ENCODE measurements at regions not wholly inside any gene's neighbourhood (a gene's known extent, or its start where the extent isn't known, plus 50 kb on each side); places are given as distances from the start of the nearest gene placed in this dataset.

DNA sequence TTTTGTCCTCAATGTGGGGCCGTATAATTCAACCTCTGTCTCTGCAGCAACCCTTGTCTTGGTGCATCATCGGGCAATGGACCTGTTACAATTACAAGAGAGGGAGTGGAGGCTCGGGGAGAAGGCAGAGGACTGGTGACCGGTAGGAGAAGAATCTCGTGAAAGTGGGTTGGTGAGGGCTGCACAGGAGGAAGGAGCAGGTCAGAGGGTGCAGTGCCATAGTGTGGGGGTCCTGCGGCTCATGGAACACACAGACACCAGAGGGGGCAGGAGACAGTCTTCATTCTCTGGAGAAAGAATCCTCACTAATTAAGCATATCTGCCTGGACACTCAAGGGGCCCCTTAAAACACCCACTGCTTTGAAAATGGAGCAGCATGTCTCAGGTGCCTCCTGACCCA, 174.7 kb upstream of the B3GAT1 start:
- intact Hi-C loops (cut with micrococcal nuclease): no loop called here
- H3K9me3 Mint-ChIP-seq (ENCODE audit: unreplicated experiment): peaks cover 14% of the 10 kb centered on the region
- no TSS peak for BruUV-seq (replicated peaks)
- no peak overlapping the region for H3K27ac Mint-ChIP-seq (ENCODE audit: low read depth, unreplicated experiment)
- TF ChIP-seq, protein P1, sequence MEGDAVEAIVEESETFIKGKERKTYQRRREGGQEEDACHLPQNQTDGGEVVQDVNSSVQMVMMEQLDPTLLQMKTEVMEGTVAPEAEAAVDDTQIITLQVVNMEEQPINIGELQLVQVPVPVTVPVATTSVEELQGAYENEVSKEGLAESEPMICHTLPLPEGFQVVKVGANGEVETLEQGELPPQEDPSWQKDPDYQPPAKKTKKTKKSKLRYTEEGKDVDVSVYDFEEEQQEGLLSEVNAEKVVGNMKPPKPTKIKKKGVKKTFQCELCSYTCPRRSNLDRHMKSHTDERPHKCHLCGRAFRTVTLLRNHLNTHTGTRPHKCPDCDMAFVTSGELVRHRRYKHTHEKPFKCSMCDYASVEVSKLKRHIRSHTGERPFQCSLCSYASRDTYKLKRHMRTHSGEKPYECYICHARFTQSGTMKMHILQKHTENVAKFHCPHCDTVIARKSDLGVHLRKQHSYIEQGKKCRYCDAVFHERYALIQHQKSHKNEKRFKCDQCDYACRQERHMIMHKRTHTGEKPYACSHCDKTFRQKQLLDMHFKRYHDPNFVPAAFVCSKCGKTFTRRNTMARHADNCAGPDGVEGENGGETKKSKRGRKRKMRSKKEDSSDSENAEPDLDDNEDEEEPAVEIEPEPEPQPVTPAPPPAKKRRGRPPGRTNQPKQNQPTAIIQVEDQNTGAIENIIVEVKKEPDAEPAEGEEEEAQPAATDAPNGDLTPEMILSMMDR (IDR thresholded peaks at IDR 0.05; ENCODE audit: unreplicated experiment): no peak
- no peaks in the 10 kb centered on the region for H3K27me3 Mint-ChIP-seq (ENCODE audit: insufficient read depth, unreplicated experiment)
- DNase-seq (ENCODE audit: unreplicated experiment): no peak
- CTCF ChIA-PET: no interaction called here
- H3K4me3 Mint-ChIP-seq (ENCODE audit: unreplicated experiment): no peak overlapping the region
- POLR2A ChIA-PET: no interaction called here
- no peaks in the 10 kb centered on the region for H3K4me1 Mint-ChIP-seq (ENCODE audit: insufficient read depth, unreplicated experiment)
- no peaks in the 10 kb centered on the region for H3K36me3 Mint-ChIP-seq (ENCODE audit: insufficient read depth, unreplicated experiment)

DNA sequence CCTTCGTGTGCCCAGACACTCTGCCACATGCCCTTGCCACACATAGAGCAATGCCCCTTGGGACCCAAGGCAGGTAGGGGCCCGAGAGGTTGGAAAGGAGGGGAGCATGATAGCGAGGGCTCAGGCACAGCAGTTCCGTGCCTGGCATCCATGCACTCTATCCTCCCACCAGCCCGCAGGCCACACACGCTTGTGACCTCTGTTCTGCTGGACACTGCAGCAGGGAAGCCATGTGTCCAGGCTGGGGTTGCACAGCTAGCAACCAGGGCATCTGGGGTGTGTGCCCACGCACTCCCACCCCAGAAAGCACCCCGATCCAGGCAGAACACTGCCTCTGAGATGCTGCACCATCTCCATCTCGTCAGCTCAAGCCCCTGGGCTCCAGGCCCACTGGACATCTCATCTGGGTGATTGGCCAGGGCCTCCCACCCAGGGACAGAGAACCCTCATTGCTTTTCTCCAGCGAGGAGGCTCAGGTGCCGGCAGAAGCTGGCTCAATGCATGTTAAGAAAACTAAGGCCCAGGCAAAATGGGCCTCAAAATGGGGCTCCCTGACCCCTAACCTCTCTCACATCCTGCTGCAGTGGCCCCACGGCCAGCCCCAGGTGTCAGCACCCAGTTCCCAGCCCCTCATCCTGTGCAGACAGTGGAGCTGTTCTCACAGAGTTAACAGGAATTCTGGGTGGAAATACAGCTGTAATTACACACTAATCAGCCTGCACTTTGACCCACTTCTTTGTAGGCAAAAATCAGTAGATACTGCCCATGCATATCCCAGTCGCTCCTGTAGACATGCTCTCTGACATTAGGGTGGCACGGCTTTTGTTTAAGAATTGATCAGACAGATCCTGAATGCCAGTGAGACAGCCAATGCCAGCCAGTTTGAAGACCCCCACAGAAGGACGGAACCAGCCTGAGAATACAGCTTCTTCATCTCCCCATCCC, 173.9 kb upstream of the B3GAT1 start:
- no peaks in the 10 kb centered on the region for H3K27me3 Mint-ChIP-seq (ENCODE audit: insufficient read depth, unreplicated experiment)
- intact Hi-C loops (cut with micrococcal nuclease): no loop called here
- TF ChIP-seq, protein P1 (IDR thresholded peaks at IDR 0.05; ENCODE audit: unreplicated experiment): no peak
- H3K9me3 Mint-ChIP-seq (ENCODE audit: unreplicated experiment): peaks cover 14% of the 10 kb centered on the region
- DNase-seq (ENCODE audit: unreplicated experiment): no peak
- H3K27ac Mint-ChIP-seq (ENCODE audit: low read depth, unreplicated experiment): no peak overlapping the region
- BruUV-seq (replicated peaks): no TSS peak
- H3K4me3 Mint-ChIP-seq (ENCODE audit: unreplicated experiment): no peak overlapping the region
- POLR2A ChIA-PET: no interaction called here
- H3K36me3 Mint-ChIP-seq (ENCODE audit: insufficient read depth, unreplicated experiment): no peaks in the 10 kb centered on the region
- CTCF ChIA-PET: no interaction called here
- no peaks in the 10 kb centered on the region for H3K4me1 Mint-ChIP-seq (ENCODE audit: insufficient read depth, unreplicated experiment)

DNA sequence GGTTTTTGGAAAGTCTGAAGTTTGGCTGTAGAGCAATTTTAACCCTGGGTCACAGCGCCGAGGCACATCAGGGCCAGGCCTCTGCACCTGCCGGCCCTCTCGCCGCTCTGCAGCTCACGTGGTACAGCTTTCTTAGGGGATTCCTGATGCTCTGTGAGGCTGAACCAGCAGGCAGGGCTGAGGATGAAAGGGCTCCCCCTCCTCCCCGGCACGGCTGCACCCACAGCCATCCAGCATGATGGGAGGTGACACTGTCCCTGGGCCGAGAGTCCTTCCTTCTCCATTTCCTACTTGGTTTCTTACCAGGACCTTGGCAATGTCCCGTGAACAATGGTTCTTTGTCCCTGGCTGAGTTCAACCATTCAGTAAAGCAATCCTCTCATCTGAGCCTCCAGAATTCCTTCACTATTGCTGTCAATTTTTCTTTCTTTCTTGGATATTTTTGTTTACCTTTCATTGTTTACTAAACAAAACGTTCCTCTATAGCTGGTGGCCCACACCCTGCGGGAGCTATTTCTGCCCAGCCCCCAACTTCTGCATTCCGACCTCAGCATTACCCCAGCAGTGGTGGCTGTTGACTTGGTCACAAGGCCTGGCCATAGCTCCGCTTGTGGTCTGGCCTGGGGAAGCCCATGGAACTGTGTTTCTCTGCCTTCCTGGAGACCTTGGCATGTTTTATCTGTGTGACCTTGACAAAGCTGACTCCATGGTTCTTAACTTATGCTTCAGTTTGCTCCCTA, 172.8 kb upstream of the B3GAT1 start:
- no peak overlapping the region for H3K27ac Mint-ChIP-seq (ENCODE audit: low read depth, unreplicated experiment)
- H3K27me3 Mint-ChIP-seq (ENCODE audit: insufficient read depth, unreplicated experiment): no peaks in the 10 kb centered on the region
- no peak overlapping the region for H3K4me3 Mint-ChIP-seq (ENCODE audit: unreplicated experiment)
- H3K4me1 Mint-ChIP-seq (ENCODE audit: insufficient read depth, unreplicated experiment): no peaks in the 10 kb centered on the region
- POLR2A ChIA-PET: no interaction called here
- CTCF ChIA-PET: no interaction called here
- peaks cover 14% of the 10 kb centered on the region for H3K9me3 Mint-ChIP-seq (ENCODE audit: unreplicated experiment)
- intact Hi-C loops (cut with micrococcal nuclease): no loop called here
- TF ChIP-seq, protein P1 (IDR thresholded peaks at IDR 0.05; ENCODE audit: unreplicated experiment): no peak
- H3K36me3 Mint-ChIP-seq (ENCODE audit: insufficient read depth, unreplicated experiment): no peaks in the 10 kb centered on the region
- BruUV-seq (replicated peaks): no TSS peak
- DNase-seq (ENCODE audit: unreplicated experiment): no peak

DNA sequence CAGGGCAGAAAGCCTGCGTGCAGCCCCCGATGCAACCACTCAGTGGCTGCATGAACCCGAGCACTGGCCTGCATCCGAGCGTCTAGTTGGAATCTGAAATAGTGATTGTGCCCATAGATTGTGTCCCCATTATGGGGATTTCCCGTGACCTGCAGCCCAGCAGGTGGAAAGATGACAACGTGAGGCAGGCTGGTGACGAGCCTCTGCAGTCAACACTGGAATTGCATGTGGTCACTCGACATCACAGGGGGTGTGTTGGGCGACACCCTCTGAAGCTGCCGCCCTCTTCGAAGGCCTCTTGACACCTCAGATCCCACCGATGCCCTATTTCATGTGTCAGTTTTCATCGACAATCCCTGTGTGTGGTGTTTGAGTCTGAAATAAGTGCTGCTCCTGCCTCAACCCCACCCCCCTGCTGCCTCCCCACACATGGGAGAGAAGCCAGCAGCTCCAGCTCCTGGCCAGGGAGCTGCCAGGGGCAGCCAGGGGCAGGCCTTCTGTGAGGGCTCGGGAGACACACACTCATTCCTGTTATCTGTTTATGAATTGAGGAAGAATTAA, 172.0 kb upstream of the B3GAT1 start:
- POLR2A ChIA-PET: no interaction called here

More for the DNA sequence above, 172.0 kb upstream of the B3GAT1 start:
- Mint-ChIP-seq H3K4me3 (ENCODE audit: unreplicated experiment) (no peak overlapping the region), H3K9me3 (ENCODE audit: unreplicated experiment) (peaks cover 11% of the 10 kb centered on the region), H3K4me1 (ENCODE audit: insufficient read depth, unreplicated experiment) (no peaks in the 10 kb centered on the region), H3K36me3 (ENCODE audit: insufficient read depth, unreplicated experiment) (no peaks in the 10 kb centered on the region), H3K27me3 (ENCODE audit: insufficient read depth, unreplicated experiment) (no peaks in the 10 kb centered on the region), H3K27ac (ENCODE audit: low read depth, unreplicated experiment) (no peak overlapping the region)
- CTCF ChIA-PET: interaction anchor here (0.6 kb wide), 1 partner anchor 146 kb away, joined by 3 read pairs; no protein-coding TSS in a partner anchor
- intact Hi-C loops (cut with micrococcal nuclease): no loop called here
- no TSS peak for BruUV-seq (replicated peaks)
- DNase-seq (ENCODE audit: unreplicated experiment): no peak
- TF ChIP-seq, protein P1 (IDR thresholded peaks at IDR 0.05; ENCODE audit: unreplicated experiment): no peak

Measured in MCF 10A (cell line).